NCI-H748 (cell line): ENCODE measurements at regions not wholly inside any gene's neighbourhood (a gene's known extent, or its start where the extent isn't known, plus 50 kb on each side); places are given as distances from the start of the nearest gene placed in this dataset.

ENCODE experiments used
- DNase-seq: peaks from one replicate; lab custom pipeline; 2025; ENCODE audit not compliant: unreplicated experiment; lab: John Stamatoyannopoulos, UW

DNA sequence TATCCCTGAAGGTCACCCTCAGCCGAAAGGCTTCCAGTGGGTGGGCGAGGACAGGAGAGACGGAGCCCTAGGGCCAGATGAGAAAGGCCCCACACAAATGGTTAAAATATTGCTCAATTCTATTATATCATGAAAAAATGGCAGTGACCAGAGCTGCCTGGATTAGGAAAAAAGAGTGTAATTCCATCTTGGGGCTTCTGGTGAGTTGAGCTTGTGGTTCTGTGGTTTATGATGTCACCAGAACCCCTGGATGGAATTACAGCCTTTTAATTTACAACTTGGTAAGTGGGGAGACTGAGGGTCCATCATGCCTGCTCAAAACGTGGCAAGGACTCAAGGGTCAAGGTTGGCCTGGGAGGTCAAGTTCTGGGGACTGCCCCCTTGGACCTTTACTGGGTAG lies 55.5 kb upstream of the STC2 start:
- no peak for DNase-seq

- DNase-seq, result no peak
Observed at GRCh38 chr5:173378727-173379126, 50.5 kb upstream of the STC2 start.
